Endothelial cell of umbilical vein (primary cell): ENCODE measurements at regions not wholly inside any gene's neighbourhood (a gene's known extent, or its start where the extent isn't known, plus 50 kb on each side); places are given as distances from the start of the nearest gene placed in this dataset.

ENCODE experiments used
- BruUV-seq: library from RNA; stranded (reverse); fragments of 400-500 nt; replicated peaks from 2 replicates; lab custom pipeline; 2021; lab: Mats Ljungman, UMichigan
- CTCF ChIA-PET: fragments of 300-600, 350-600 bp; sonication (Branson Sonifier 250); formaldehyde crosslinking; loops from one replicate; lab custom pipeline; 2021; ENCODE audit warnings: antibody characterized with exemption, inconsistent platforms; lab: Charles Lee
- POLR2A ChIA-PET: fragments of 300-600, 350-600 bp; sonication (Branson Sonifier 250); formaldehyde crosslinking; loops from one replicate; lab custom pipeline; 2021; ENCODE audit warnings: antibody characterized with exemption, inconsistent platforms; lab: Charles Lee
- DNase-seq: peaks from one replicate; pipeline ENCODE4 v3.0.0-alpha.2; 2011; ENCODE audit warnings: low read depth, low spot score
- FAIRE-seq: peaks from 2 replicates; lab custom pipeline; 2011; peaks lifted over from hg19 to GRCh38; lab: Jason Lieb, UNC
- H2AFZ ChIP-seq: 2 replicates; pipeline ENCODE4 v1.6.0; 2012; ENCODE audit warnings: low read depth, low read length, control low read depth, inconsistent platforms
- H3K27ac ChIP-seq: 2 replicates; pipeline ENCODE4 v1.5.1; 2011; ENCODE audit warnings: low read depth, mild to moderate bottlenecking, control low read depth, low read length, moderate library complexity; ENCODE audit not compliant: insufficient read depth
- H3K27me3 ChIP-seq, 2 experiments: 2 replicates each; pipeline versions ENCODE4 v1.6.0 to v1.6.1; 2011; ENCODE audit warnings: low read length in 2 of 2, mixed read lengths in 1 of 2; ENCODE audit not compliant: control insufficient read depth in 2 of 2, insufficient read depth in 2 of 2
- H3K36me3 ChIP-seq, 2 experiments: 2 replicates in 1 of 2; 3 replicates in 1 of 2; pipeline ENCODE4 v1.5.1; 2011; ENCODE audit warnings: low read length in 2 of 2, mild to moderate bottlenecking in 1 of 2, moderate library complexity in 1 of 2; ENCODE audit not compliant: control insufficient read depth in 2 of 2, insufficient read depth in 2 of 2; ENCODE audit errors: extremely low read depth in 1 of 2
- H3K4me1 ChIP-seq: 3 replicates; pipeline ENCODE4 v1.5.1; 2011; ENCODE audit warnings: mild to moderate bottlenecking, low read length; ENCODE audit not compliant: control insufficient read depth, insufficient read depth; ENCODE audit errors: extremely low read depth
- H3K4me2 ChIP-seq: 2 replicates; pipeline ENCODE4 v1.6.1; 2011; ENCODE audit warnings: low read length, control low read depth, mixed read lengths; ENCODE audit not compliant: insufficient read depth
- H3K4me3 ChIP-seq, 3 experiments: fragments of 200-600 bp in 1 of 3; sonication (generic), shearing (Covaris generic) in 1 of 3; replicated peaks in 1 of 3; 2 replicates each; pipeline ENCODE4 v1.5.1; 2011 to 2016; ENCODE audit warnings: control low read depth in 3 of 3, low read length in 3 of 3, mild to moderate bottlenecking in 2 of 3, inconsistent platforms in 1 of 3, low read depth in 1 of 3, moderate library complexity in 1 of 3; ENCODE audit not compliant: insufficient read depth in 1 of 3
- H3K79me2 ChIP-seq: 2 replicates; pipeline ENCODE4 v1.6.0; 2012; ENCODE audit warnings: low read length, inconsistent platforms; ENCODE audit not compliant: control insufficient read depth, insufficient read depth
- H3K9ac ChIP-seq: replicated peaks from 2 replicates; pipeline ENCODE3; 2011; ENCODE audit warnings: low read length, control low read depth; ENCODE audit not compliant: insufficient read depth; ENCODE audit errors: extremely low read depth
- H3K9me1 ChIP-seq: replicated peaks from 3 replicates; pipeline ENCODE4 v1.6.0; 2011; ENCODE audit warnings: mild to moderate bottlenecking, low read length; ENCODE audit not compliant: control insufficient read depth, insufficient read depth; ENCODE audit errors: extremely low read depth
- H3K9me3 ChIP-seq: replicated peaks from 2 replicates; pipeline ENCODE4 v1.5.1; 2012; ENCODE audit warnings: low read length, inconsistent platforms; ENCODE audit not compliant: control insufficient read depth, insufficient read depth
- H4K20me1 ChIP-seq: replicated peaks from 2 replicates; pipeline ENCODE3; 2011; ENCODE audit warnings: mild to moderate bottlenecking, low read length; ENCODE audit not compliant: control insufficient read depth, insufficient read depth; ENCODE audit errors: extremely low read depth
- EZH2 ChIP-seq: IDR thresholded peaks from 2 replicates; pipeline ENCODE4 v1.6.1; 2012; ENCODE audit warnings: borderline replicate concordance, low read depth, mild to moderate bottlenecking, moderate library complexity, low read length, inconsistent platforms; ENCODE audit not compliant: severe bottlenecking
- FOS ChIP-seq: IDR thresholded peaks from 2 replicates; pipeline ENCODE4 v1.6.1; 2011; ENCODE audit warnings: mild to moderate bottlenecking, low read length, moderate library complexity, borderline replicate concordance; ENCODE audit not compliant: insufficient read depth
- GATA2 ChIP-seq: IDR thresholded peaks from 2 replicates; pipeline ENCODE4 v1.7.0; 2011; ENCODE audit warnings: low read depth, mild to moderate bottlenecking, moderate library complexity, mixed read lengths, low read length; ENCODE audit not compliant: insufficient read length, insufficient read depth
- JUN ChIP-seq: IDR thresholded peaks from 2 replicates; pipeline ENCODE4 v1.6.1; 2011; ENCODE audit warnings: borderline replicate concordance, low read depth; ENCODE audit not compliant: insufficient read length, insufficient read depth
- MYC ChIP-seq: IDR thresholded peaks from one replicate; pipeline ENCODE4 v1.6.1; 2011; ENCODE audit warnings: mild to moderate bottlenecking, low read depth, low read length
- POLR2A ChIP-seq: IDR thresholded peaks from 2 replicates; pipeline ENCODE4 v1.6.1; 2012; ENCODE audit warnings: low read depth, mild to moderate bottlenecking, control low read depth, low read length
- POLR2AphosphoS5 ChIP-seq: IDR thresholded peaks from 2 replicates; pipeline ENCODE4 v1.6.1; 2012; ENCODE audit warnings: low read depth, mild to moderate bottlenecking, control low read depth, low read length, moderate library complexity; ENCODE audit not compliant: insufficient read depth
- dilution Hi-C: fragments of 300-500 bp; cut with MboI; formaldehyde crosslinking; loops from one replicate; pipeline ENCODE4 v1.15.0; 2019; ENCODE audit warnings: low sequenced_read_pairs; ENCODE audit not compliant: extremely low pct_ligation_motif_present
- intact Hi-C: fragments of 100-400 bp; cut with micrococcal nuclease; formaldehyde crosslinking; loops from one replicate; pipeline ENCODE4 v1.10.0; 2022
- TF ChIP-seq, protein P1 (sequence below): IDR thresholded peaks from 2 replicates; pipeline ENCODE4 v1.6.1; 2011; ENCODE audit not compliant: insufficient read depth, insufficient read length
- TF ChIP-seq, protein P2 (sequence below), 2 donors: IDR thresholded peaks; 1 replicate in 1 of 2; 2 replicates in 1 of 2; pipeline ENCODE4 v1.5.1; 2011; ENCODE audit warnings: low read length in 2 of 2, mild to moderate bottlenecking in 2 of 2, moderate library complexity in 2 of 2, control low read depth in 1 of 2, inconsistent platforms in 1 of 2, low read depth in 1 of 2; ENCODE audit not compliant: insufficient read depth in 1 of 2; ENCODE audit errors: extremely low read depth in 1 of 2

GRCh38 chr5:68502531-68502930 lies 287.0 kb downstream of the PIK3R1 start:
- no TSS peak for BruUV-seq
- intact Hi-C loops = no loop called here

More at GRCh38 chr5:68502531-68502930, 287.0 kb downstream of the PIK3R1 start:
- Histone ChIP-seq H3K4me3 (no peak overlapping the region), H4K20me1 (no peaks in the 10 kb centered on the region), H2AFZ (no peak overlapping the region), H3K9me1 (no peaks in the 10 kb centered on the region), H3K27me3 (no peaks in the 10 kb centered on the region), H3K4me2 (no peak overlapping the region), H3K27ac (no peak overlapping the region), H3K9ac (no peak overlapping the region), H3K36me3 (no peaks in the 10 kb centered on the region), H3K4me1 (no peaks in the 10 kb centered on the region), H3K79me2 (no peaks in the 10 kb centered on the region), H3K9me3 (no peaks in the 10 kb centered on the region)
- POLR2A ChIA-PET = no interaction called here
- DNase-seq (no peak), FAIRE-seq (no peak)
- CTCF ChIA-PET = interaction anchor here (1.2 kb wide), 1 partner anchor 216 kb away, joined by 3 read pairs; no protein-coding TSS in a partner anchor
- TF ChIP-seq GATA2 (no peak), JUN (no peak), POLR2A (no peak), POLR2AphosphoS5 (no peak), EZH2 (no peak), FOS (no peak), MYC (no peak)
- TF ChIP-seq, protein P1, sequence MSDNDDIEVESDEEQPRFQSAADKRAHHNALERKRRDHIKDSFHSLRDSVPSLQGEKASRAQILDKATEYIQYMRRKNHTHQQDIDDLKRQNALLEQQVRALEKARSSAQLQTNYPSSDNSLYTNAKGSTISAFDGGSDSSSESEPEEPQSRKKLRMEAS = no peak
- TF ChIP-seq, protein P2, sequence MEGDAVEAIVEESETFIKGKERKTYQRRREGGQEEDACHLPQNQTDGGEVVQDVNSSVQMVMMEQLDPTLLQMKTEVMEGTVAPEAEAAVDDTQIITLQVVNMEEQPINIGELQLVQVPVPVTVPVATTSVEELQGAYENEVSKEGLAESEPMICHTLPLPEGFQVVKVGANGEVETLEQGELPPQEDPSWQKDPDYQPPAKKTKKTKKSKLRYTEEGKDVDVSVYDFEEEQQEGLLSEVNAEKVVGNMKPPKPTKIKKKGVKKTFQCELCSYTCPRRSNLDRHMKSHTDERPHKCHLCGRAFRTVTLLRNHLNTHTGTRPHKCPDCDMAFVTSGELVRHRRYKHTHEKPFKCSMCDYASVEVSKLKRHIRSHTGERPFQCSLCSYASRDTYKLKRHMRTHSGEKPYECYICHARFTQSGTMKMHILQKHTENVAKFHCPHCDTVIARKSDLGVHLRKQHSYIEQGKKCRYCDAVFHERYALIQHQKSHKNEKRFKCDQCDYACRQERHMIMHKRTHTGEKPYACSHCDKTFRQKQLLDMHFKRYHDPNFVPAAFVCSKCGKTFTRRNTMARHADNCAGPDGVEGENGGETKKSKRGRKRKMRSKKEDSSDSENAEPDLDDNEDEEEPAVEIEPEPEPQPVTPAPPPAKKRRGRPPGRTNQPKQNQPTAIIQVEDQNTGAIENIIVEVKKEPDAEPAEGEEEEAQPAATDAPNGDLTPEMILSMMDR (IDR thresholded peaks at IDR 0.05; ENCODE audit: extremely low read depth in 1 of 2, insufficient read depth in 1 of 2, low read depth in 1 of 2, low read length in 2 of 2) = no peak
- dilution Hi-C loops = no loop called here
